GM18511 (cell line): ENCODE measurements at regions not wholly inside any gene's neighbourhood (a gene's known extent, or its start where the extent isn't known, plus 50 kb on each side); places are given as distances from the start of the nearest gene placed in this dataset.

Experiments
- ATAC-seq: cut with Tn5 transposase; IDR thresholded peaks from one replicate; pipeline ENCODE4 v1.9.1; 2021; ENCODE audit warnings: mild to moderate bottlenecking, moderate library complexity; ENCODE audit not compliant: unreplicated experiment

- no peak for ATAC-seq
These were observed 252.6 kb downstream of the RHOU start for GRCh38 chr1:228987736-228988506.

GRCh38 chr1:228988664-228989063 lies 253.4 kb downstream of the RHOU start:
- ATAC-seq, result no peak

GRCh38 chr1:228989176-228989575 lies 253.9 kb downstream of the RHOU start:
- ATAC-seq, result no peak

- no peak for ATAC-seq
These were observed 254.4 kb downstream of the RHOU start for GRCh38 chr1:228989676-228989991.

GRCh38 chr1:228989992-228990827 lies 254.9 kb downstream of the RHOU start:
- no peak for ATAC-seq

GRCh38 chr1:228990906-228991569 lies 255.8 kb downstream of the RHOU start:
- ATAC-seq, result no peak

- no peak for ATAC-seq
These were observed 256.8 kb downstream of the RHOU start for GRCh38 chr1:228992044-228992443.

- no peak for ATAC-seq
These were observed 257.7 kb downstream of the RHOU start for GRCh38 chr1:228992907-228993535.

- no peak for ATAC-seq
These were observed 259.7 kb downstream of the RHOU start for GRCh38 chr1:228994676-228995594.

GRCh38 chr1:228996281-228996680 lies 261.0 kb downstream of the RHOU start:
- ATAC-seq, result no peak

- ATAC-seq, result no peak
These were observed 262.5 kb downstream of the RHOU start for GRCh38 chr1:228997721-228998144.

- no peak for ATAC-seq
These were observed 262.9 kb downstream of the RHOU start for GRCh38 chr1:228998179-228998578.

- ATAC-seq, result no peak
These were observed 264.3 kb downstream of the RHOU start for GRCh38 chr1:228999446-229000170.

- no peak for ATAC-seq
These were observed 264.9 kb downstream of the RHOU start for GRCh38 chr1:229000187-229000586.

GRCh38 chr1:229001467-229002011 lies 266.3 kb downstream of the RHOU start:
- no peak for ATAC-seq

GRCh38 chr1:229002037-229002436 lies 266.8 kb downstream of the RHOU start:
- no peak for ATAC-seq

GRCh38 chr1:229002451-229002960 lies 267.2 kb downstream of the RHOU start:
- ATAC-seq, result no peak

GRCh38 chr1:229003233-229004031 lies 267.5 kb upstream of the RAB4A start:
- no peak for ATAC-seq
